GM12875 (cell line): ENCODE measurements at regions not wholly inside any gene's neighbourhood (a gene's known extent, or its start where the extent isn't known, plus 50 kb on each side); places are given as distances from the start of the nearest gene placed in this dataset.
"Not testable (repeated sequence)": the region's sequence is repeated elsewhere in the genome, so short reads cannot be mapped to it uniquely, and the experiment has no call there.

Source experiments
- H3K4me3 ChIP-seq: one replicate; pipeline ENCODE4 v1.5.1; 2011; ENCODE audit warnings: low read depth, low read length, control low read depth
- TF ChIP-seq, protein P1 (sequence below): IDR thresholded peaks from 2 replicates; pipeline ENCODE4 v1.5.1; 2011; ENCODE audit warnings: low read depth, mild to moderate bottlenecking, control low read depth, inconsistent platforms, low read length, moderate library complexity, borderline replicate concordance; ENCODE audit not compliant: insufficient read depth

GRCh38 chrX:131841496-131842437 is 181.3 kb upstream of the STK26 start:
- no peak overlapping the region for H3K4me3 ChIP-seq
- TF ChIP-seq, protein P1, sequence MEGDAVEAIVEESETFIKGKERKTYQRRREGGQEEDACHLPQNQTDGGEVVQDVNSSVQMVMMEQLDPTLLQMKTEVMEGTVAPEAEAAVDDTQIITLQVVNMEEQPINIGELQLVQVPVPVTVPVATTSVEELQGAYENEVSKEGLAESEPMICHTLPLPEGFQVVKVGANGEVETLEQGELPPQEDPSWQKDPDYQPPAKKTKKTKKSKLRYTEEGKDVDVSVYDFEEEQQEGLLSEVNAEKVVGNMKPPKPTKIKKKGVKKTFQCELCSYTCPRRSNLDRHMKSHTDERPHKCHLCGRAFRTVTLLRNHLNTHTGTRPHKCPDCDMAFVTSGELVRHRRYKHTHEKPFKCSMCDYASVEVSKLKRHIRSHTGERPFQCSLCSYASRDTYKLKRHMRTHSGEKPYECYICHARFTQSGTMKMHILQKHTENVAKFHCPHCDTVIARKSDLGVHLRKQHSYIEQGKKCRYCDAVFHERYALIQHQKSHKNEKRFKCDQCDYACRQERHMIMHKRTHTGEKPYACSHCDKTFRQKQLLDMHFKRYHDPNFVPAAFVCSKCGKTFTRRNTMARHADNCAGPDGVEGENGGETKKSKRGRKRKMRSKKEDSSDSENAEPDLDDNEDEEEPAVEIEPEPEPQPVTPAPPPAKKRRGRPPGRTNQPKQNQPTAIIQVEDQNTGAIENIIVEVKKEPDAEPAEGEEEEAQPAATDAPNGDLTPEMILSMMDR = peak; percentile 89

GRCh38 chrX:131843987-131844386 is 179.1 kb upstream of the STK26 start:
- H3K4me3 ChIP-seq = no peak overlapping the region
- TF ChIP-seq, protein P1 = no peak

- H3K4me3 ChIP-seq = no peak overlapping the region
- TF ChIP-seq, protein P1 = no peak
Measured at GRCh38 chrX:131845201-131845600, 177.9 kb upstream of the STK26 start.

DNA sequence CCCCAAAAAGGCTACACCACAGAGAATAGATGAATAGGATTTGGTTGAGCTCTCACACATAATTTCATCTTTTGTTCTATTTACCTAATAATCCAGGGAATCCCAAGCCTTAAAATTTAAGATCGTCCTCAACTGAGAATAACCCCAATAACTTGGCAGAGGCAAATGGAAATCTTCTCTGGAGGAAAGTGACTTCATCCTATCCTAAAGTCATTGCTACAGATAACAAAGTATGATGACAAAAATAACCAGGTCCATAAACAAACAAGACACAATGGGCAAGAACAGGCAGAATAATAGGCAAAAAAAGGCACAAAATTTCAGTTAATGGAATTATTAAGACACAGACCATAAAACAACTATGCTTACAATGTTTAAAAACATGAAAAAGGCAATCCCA is 177.3 kb upstream of the STK26 start:
- H3K4me3 ChIP-seq = no peak overlapping the region
- TF ChIP-seq, protein P1 = no peak

- not testable (repeated sequence) for H3K4me3 ChIP-seq
Measured at GRCh38 chrX:131850964-131851363, 172.1 kb upstream of the STK26 start.

GRCh38 chrX:131853440-131853839 is 169.7 kb upstream of the STK26 start:
- TF ChIP-seq, protein P1 = no peak

DNA sequence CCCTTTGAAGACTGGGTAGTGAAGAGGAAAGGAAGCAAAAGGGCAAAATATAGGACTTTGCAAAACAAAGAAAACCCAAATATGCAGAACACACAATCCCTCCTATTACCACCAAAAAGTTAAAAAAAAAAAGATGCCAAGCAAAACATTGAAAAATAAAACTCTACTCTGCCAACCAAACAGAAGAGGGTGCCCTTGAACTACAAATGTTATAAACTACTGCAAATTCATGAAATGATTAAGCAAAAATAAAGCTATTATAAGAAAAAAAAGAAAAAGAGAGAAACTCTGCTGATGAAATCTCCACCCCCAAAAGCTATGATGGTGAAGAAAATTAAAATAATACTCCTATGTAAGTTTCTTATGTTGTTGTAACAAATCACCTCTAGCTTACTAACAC is 168.5 kb upstream of the STK26 start:
- TF ChIP-seq, protein P1 = no peak
- H3K4me3 ChIP-seq = no peak overlapping the region

More at GRCh38 chrX:131853440-131853839, 169.7 kb upstream of the STK26 start:
- H3K4me3 ChIP-seq = no peak overlapping the region
